ENCODE measurements at regions not wholly inside any gene's neighbourhood (a gene's known extent, or its start where the extent isn't known, plus 50 kb on each side); places are given as distances from the start of the nearest gene placed in this dataset.

DNA sequence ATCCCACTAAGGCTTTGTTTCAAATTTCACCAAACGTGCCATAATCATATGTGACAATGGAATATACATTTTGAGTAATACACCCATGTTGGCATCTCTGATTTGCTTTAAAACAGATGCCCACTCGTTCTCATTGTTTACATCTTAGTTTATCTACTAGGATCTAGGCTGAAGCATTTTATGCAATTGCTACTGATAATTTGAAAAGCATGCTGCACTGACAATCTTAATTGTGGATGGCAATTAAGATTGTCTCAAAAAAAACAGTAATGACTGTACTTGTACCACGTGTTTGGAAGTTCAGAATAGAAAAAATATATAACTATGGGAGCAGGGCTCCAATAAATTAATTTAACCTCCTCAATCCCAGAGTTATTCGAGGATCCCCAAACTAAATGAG is 136.8 kb downstream of the CRPPA start:
- no peak for DNase-seq (ENCODE audit: low read depth)
- TF ChIP-seq, protein P1, sequence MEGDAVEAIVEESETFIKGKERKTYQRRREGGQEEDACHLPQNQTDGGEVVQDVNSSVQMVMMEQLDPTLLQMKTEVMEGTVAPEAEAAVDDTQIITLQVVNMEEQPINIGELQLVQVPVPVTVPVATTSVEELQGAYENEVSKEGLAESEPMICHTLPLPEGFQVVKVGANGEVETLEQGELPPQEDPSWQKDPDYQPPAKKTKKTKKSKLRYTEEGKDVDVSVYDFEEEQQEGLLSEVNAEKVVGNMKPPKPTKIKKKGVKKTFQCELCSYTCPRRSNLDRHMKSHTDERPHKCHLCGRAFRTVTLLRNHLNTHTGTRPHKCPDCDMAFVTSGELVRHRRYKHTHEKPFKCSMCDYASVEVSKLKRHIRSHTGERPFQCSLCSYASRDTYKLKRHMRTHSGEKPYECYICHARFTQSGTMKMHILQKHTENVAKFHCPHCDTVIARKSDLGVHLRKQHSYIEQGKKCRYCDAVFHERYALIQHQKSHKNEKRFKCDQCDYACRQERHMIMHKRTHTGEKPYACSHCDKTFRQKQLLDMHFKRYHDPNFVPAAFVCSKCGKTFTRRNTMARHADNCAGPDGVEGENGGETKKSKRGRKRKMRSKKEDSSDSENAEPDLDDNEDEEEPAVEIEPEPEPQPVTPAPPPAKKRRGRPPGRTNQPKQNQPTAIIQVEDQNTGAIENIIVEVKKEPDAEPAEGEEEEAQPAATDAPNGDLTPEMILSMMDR (IDR thresholded peaks at IDR 0.05; ENCODE audit: low read length, missing control alignments), result no peak
- H3K4me3 ChIP-seq (replicated peaks; ENCODE audit: low read depth, low read length), result no peak overlapping the region

DNA sequence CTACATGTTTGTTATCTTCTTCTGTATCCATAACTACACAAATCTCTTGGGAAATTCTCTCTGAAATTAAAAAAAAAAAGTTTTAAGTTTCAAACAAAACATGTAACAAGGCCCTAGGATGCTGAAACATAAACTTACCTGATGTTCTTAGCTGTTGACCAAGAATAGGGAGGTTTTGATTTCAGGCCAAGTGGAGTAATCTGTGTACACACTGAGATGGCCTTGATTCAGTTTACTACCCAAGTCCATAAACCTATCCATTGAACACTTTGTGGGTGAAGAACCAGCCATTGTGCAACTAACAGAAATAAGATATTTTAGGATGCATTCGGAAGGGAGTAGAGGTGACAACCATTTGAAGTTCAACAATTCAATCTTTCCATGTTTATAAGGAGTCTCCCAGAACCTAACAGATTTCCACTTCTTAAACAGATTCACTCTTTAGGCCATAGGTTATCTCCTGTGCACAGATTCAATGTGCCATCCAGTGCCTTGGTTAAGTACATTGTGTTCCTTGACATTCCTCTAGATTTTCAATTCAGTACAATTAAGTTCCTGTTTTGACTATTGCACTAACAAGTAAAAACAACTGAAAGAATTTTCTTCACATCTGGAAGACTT is 143.1 kb downstream of the CRPPA start:
- H3K4me3 ChIP-seq (replicated peaks; ENCODE audit: low read depth, low read length), result no peak overlapping the region
- DNase-seq (ENCODE audit: low read depth), result no peak
- TF ChIP-seq, protein P1 (IDR thresholded peaks at IDR 0.05; ENCODE audit: low read length, missing control alignments), result no peak

DNA sequence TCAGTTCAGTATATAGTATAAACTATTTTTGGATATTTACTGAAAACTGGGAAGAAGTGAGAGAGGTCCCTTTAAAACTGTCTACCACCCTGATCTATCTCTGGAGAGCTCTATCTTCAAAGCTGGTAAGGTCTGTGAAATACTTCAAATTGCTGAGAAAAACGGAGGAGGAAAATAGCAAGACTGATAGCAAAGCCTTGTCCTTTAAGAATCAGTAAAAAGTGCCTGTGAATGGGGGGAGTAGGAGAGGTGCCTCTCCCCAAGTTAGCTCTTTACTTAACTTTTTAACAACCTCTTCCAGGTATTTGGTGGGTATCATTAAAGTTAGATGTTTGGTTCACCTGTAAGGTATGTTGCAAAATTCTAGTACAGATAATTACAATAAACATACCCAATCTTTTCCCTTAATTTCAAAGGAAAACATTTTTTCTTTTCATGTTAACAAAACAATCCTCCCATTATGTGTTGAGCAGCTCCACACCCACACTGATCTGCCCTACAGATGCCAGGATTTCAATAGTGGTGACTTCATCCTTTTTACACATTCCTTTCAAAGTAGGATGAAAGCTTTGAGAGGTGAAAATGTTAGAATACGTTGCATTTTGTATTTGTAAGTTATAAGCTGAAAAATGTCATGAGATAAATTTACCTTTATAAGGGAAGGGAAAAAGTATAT is 149.2 kb downstream of the CRPPA start:
- TF ChIP-seq, protein P1 (IDR thresholded peaks at IDR 0.05; ENCODE audit: low read length, missing control alignments), result no peak
- no peak overlapping the region for H3K4me3 ChIP-seq (replicated peaks; ENCODE audit: low read depth, low read length)
- peak; percentile 17 for DNase-seq (ENCODE audit: low read depth)

DNA sequence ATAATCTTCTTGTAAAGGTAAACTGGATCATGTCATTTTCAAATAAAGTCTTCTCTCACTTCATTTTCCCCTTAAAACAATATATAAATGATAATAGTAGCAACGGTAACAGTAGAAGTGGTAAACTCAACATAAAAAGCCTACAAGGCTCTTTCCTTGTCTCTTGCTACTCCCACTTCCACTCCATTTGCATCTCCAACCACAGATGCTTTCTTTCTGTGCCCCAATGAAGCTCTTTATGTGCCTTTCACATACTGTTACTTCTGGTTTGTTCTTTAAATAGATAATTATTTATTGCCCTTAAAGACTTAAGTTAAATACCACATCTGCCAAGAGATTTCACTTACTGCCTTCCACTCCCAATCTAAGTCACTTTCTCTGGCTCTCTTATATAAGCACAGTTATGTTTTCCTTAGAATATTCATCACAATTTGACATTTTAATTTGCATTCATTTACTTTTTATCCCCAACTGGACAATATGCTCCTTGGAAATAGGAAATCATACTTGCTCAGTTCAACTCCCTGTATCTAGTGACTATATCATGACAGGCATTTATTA is 149.9 kb downstream of the CRPPA start:
- DNase-seq (ENCODE audit: low read depth), result no peak
- TF ChIP-seq, protein P1 (IDR thresholded peaks at IDR 0.05; ENCODE audit: low read length, missing control alignments), result no peak
- no peak overlapping the region for H3K4me3 ChIP-seq (replicated peaks; ENCODE audit: low read depth, low read length)

DNA sequence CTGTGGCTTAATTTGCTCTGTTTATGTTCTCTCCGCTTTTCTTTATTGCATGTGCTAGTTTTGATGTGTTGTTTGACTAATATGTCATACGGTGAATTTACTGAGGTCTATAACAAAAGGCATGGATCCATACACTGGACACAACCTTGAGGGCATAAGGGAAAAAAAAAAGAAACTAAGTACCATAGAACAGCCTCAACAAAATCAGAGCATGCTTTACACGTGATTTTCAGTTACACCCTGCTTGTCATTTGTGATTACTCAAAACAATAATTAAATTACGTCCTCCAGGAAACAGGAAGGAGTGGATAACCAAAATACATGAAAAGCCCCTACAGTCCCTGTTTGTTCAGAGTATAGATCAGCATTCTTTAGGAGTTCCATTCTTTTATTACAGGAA is 150.5 kb downstream of the CRPPA start:
- no peak overlapping the region for H3K4me3 ChIP-seq (replicated peaks; ENCODE audit: low read depth, low read length)
- TF ChIP-seq, protein P1 (IDR thresholded peaks at IDR 0.05; ENCODE audit: low read length, missing control alignments), result no peak
- no peak for DNase-seq (ENCODE audit: low read depth)

DNA sequence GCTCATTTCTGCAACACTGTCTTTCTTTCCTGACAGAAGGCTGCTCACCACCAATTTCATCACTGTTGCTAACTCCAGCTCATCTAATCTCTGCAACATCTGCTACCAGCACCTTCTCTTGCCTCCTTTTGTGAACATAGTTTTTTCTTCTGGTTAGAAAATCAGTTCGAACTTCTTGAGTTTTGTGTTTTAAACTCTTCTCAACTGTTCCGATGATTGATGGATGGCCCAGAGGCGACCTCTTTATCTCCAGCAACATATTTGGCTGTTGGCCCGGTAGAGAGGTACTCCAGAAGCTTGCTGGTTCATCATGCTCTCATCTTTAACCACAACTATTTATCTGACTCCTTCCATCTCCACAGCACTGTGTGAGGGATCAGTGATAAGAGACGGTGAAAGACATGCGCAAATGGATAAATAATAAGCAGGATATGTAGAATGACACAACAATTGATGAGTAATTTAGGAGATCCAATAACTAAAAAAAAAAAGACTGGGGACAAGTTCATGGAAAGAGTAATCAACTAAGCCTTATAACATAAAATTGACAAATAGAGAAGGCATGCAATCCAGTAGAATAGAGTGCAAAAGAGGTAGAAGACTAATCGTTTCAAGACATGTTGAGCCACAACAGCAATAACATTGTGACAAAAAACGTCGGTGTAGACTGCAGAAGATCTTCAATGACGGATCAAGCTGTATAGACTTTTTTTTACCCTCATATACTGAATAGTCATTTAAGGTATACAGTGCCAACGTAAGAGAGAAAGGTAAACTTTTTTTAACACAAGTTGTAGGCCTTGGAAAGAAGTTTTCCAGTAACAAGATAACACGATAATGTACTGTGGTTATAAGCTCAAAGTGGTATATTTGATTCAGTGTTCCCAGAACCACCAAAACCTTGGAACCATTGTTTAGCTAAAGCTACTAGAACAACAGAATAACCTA is 152.2 kb downstream of the CRPPA start:
- TF ChIP-seq, protein P1 (IDR thresholded peaks at IDR 0.05; ENCODE audit: low read length, missing control alignments), result no peak
- no peak overlapping the region for H3K4me3 ChIP-seq (replicated peaks; ENCODE audit: low read depth, low read length)
- DNase-seq (ENCODE audit: low read depth), result peak; percentile 47

All from fibroblast of pulmonary artery (primary cell).